Vagina (tissue), 2 donors: ENCODE measurements at regions not wholly inside any gene's neighbourhood (a gene's known extent, or its start where the extent isn't known, plus 50 kb on each side); places are given as distances from the start of the nearest gene placed in this dataset.

Experiments used
- DNase-seq, 2 donors: peaks; one replicate each; pipeline ENCODE4 v3.0.0-alpha.2; 2017; ENCODE audit errors: extremely low spot score in 2 of 2
- H3K27ac ChIP-seq: fragments of 200-600 bp; sonication (generic); one replicate; pipeline ENCODE4 v1.5.1; 2019
- H3K27me3 ChIP-seq: fragments of 200-600 bp; sonication (generic); one replicate; pipeline ENCODE4 v1.5.1; 2019
- H3K36me3 ChIP-seq, 2 donors: fragments of 200-600 bp; sonication (generic); one replicate each; pipeline ENCODE4 v1.5.1; 2017 to 2019
- H3K4me1 ChIP-seq: fragments of 200-600 bp; sonication (generic); one replicate; pipeline ENCODE4 v1.5.1; 2019
- H3K4me3 ChIP-seq, 2 donors: fragments of 200-600 bp; sonication (generic); 1 replicate in 1 of 2; 2 replicates in 1 of 2; pipeline ENCODE4 v1.5.1; 2016 to 2019
- H3K9me3 ChIP-seq: fragments of 200-600 bp; sonication (generic); one replicate; pipeline ENCODE4 v1.5.1; 2019
- CTCF ChIP-seq, 3 experiments: fragments of 450-650 bp in 2 of 3; fragments of 200-600 bp in 1 of 3; sonication (generic) in 1 of 3; IDR thresholded peaks; one replicate each; pipeline ENCODE4 v1.5.1; 2017 to 2019; ENCODE audit warnings: antibody characterized with exemption in 3 of 3, mild to moderate bottlenecking in 2 of 3, moderate library complexity in 2 of 3
- POLR2A ChIP-seq, 2 donors: fragments of 450-650 bp; IDR thresholded peaks; one replicate each; pipeline ENCODE4 v1.6.1; 2017; ENCODE audit warnings: antibody characterized with exemption in 2 of 2, mild to moderate bottlenecking in 2 of 2, moderate library complexity in 2 of 2
- POLR2AphosphoS5 ChIP-seq, 2 donors: sonication (generic); formaldehyde crosslinking; IDR thresholded peaks; one replicate each; pipeline ENCODE4 v1.9.0; 2017; ENCODE audit warnings: antibody characterized with exemption in 2 of 2, mild to moderate bottlenecking in 2 of 2, low read depth in 1 of 2; ENCODE audit not compliant: insufficient read depth in 1 of 2
- intact Hi-C: fragments of 100-400 bp; cut with DNase I; formaldehyde crosslinking; loops from one replicate; pipeline ENCODE4 v1.15.1; 2023

GRCh38 chr17:63358956-63359355 lies 87.2 kb downstream of the CYB561 start:
- intact Hi-C loops = no loop called here
- no peak for TF ChIP-seq CTCF (IDR thresholded peaks at IDR 0.05)
- no peak for TF ChIP-seq POLR2AphosphoS5 (IDR thresholded peaks at IDR 0.05; ENCODE audit: insufficient read depth in 1 of 2, low read depth in 1 of 2)

GRCh38 chr17:63361182-63361581 lies 84.9 kb downstream of the CYB561 start:
- H3K4me1 ChIP-seq = peaks cover 37% of the 10 kb centered on the region
- DNase-seq = no peak
- H3K27ac ChIP-seq = no peak overlapping the region
- no peaks in the 10 kb centered on the region for H3K9me3 ChIP-seq
- no peak overlapping the region for H3K4me3 ChIP-seq
- intact Hi-C loops = no loop called here
- H3K36me3 ChIP-seq = no peaks in the 10 kb centered on the region
- TF ChIP-seq POLR2A (IDR thresholded peaks at IDR 0.05) (no peak), CTCF (IDR thresholded peaks at IDR 0.05) (no peak), POLR2AphosphoS5 (IDR thresholded peaks at IDR 0.05; ENCODE audit: insufficient read depth in 1 of 2, low read depth in 1 of 2) (no peak)
- no peaks in the 10 kb centered on the region for H3K27me3 ChIP-seq

More at GRCh38 chr17:63358956-63359355, 87.2 kb downstream of the CYB561 start:
- H3K4me1 ChIP-seq = peaks cover 30% of the 10 kb centered on the region
- DNase-seq = no peak
- H3K9me3 ChIP-seq = no peaks in the 10 kb centered on the region
- H3K36me3 ChIP-seq = no peaks in the 10 kb centered on the region
- H3K27ac ChIP-seq = no peak overlapping the region
- H3K27me3 ChIP-seq = no peaks in the 10 kb centered on the region
- H3K4me3 ChIP-seq = no peak overlapping the region

DNA sequence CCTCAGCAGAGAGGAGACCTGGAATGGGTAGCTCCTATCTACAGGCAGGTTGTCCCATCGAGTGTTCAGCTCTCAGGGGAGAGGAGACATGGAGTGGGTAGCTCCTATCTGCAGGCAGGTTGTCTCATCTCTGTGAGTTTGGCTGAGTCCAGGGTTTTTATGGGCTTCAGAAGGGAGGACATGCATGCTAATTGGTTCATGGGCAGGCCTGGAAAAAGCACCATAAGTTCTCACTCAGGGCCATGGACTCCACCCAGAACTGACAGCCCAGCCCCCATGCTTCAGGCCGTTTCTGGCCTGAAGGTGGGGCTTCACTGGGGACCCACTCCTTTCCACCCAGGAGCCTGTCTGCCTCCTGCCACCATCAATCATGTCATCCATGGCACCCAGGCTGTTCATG lies 84.0 kb downstream of the CYB561 start:
- TF ChIP-seq POLR2A (IDR thresholded peaks at IDR 0.05) (no peak), POLR2AphosphoS5 (IDR thresholded peaks at IDR 0.05; ENCODE audit: insufficient read depth in 1 of 2, low read depth in 1 of 2) (no peak), CTCF (IDR thresholded peaks at IDR 0.05) (no peak)
- no peaks in the 10 kb centered on the region for H3K36me3 ChIP-seq
- peaks cover 29% of the 10 kb centered on the region for H3K4me1 ChIP-seq
- no peaks in the 10 kb centered on the region for H3K9me3 ChIP-seq
- no peak overlapping the region for H3K4me3 ChIP-seq
- no peak overlapping the region for H3K27ac ChIP-seq
- DNase-seq = no peak
- intact Hi-C loops = no loop called here
- H3K27me3 ChIP-seq = no peaks in the 10 kb centered on the region

- Histone ChIP-seq H3K27ac (no peak overlapping the region), H3K4me3 (no peak overlapping the region), H3K9me3 (no peaks in the 10 kb centered on the region), H3K36me3 (no peaks in the 10 kb centered on the region), H3K4me1 (peaks cover 15% of the 10 kb centered on the region), H3K27me3 (no peaks in the 10 kb centered on the region)
- no peak for TF ChIP-seq POLR2AphosphoS5 (IDR thresholded peaks at IDR 0.05; ENCODE audit: insufficient read depth in 1 of 2, low read depth in 1 of 2)
- intact Hi-C loops = no loop called here
- no peak for DNase-seq
Measured at GRCh38 chr17:63364387-63364786, 81.7 kb downstream of the CYB561 start.

DNA sequence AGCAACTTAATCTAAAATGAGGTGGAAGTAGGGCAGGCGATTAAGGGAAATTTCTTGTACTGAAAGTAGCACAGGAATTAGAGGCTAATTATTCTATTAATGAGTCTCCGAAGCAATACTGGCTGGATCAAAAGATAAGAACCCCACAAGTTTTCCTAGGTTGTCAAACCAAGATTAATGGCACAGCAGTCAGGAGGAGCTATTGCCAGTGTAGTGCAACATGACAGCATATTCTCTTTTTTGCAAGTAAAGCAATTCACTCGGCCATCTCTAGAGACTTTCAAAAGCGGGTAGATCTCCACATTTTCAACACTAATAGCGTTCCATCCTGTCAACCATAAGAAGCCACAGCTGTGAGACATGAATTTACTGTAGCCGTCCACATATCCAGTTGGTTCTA lies 81.2 kb downstream of the CYB561 start:
- intact Hi-C loops = no loop called here
- no peak overlapping the region for H3K27ac ChIP-seq
- TF ChIP-seq CTCF (IDR thresholded peaks at IDR 0.05) (no peak), POLR2AphosphoS5 (IDR thresholded peaks at IDR 0.05; ENCODE audit: insufficient read depth in 1 of 2, low read depth in 1 of 2) (no peak)
- H3K4me3 ChIP-seq = no peak overlapping the region
- H3K36me3 ChIP-seq = no peaks in the 10 kb centered on the region
- no peak for DNase-seq
- H3K9me3 ChIP-seq = no peaks in the 10 kb centered on the region
- H3K27me3 ChIP-seq = no peaks in the 10 kb centered on the region
- peaks cover 15% of the 10 kb centered on the region for H3K4me1 ChIP-seq
